Activated naive CD4-positive, alpha-beta T cell treated with anti-CD3 and anti-CD28 coated beads, Interleukin-2, amount 10 ng/mL, durations not matched to agents 7 days and 5 days (primary cell): ENCODE measurements at regions not wholly inside any gene's neighbourhood (a gene's known extent, or its start where the extent isn't known, plus 50 kb on each side); places are given as distances from the start of the nearest gene placed in this dataset.

ENCODE experiments used
- CTCF ChIA-PET: fragments of 350-600 bp; sonication (Branson Sonifier 250); formaldehyde crosslinking; loops from one replicate; lab custom pipeline; 2021; ENCODE audit warnings: antibody characterized with exemption; lab: Charles Lee
- DNase-seq: peaks from one replicate; pipeline ENCODE4 v3.0.0-alpha.2; 2020
- H3K27ac Mint-ChIP-seq: one replicate; pipeline ENCODE4 v1.8.0; 2021; ENCODE audit warnings: mild to moderate bottlenecking, moderate library complexity, mixed read lengths
- H3K27me3 Mint-ChIP-seq: one replicate; pipeline ENCODE4 v1.8.0; 2021; ENCODE audit warnings: mild to moderate bottlenecking, mixed read lengths
- H3K36me3 Mint-ChIP-seq: one replicate; pipeline ENCODE4 v1.8.0; 2021; ENCODE audit warnings: mixed read lengths
- H3K4me1 Mint-ChIP-seq: one replicate; pipeline ENCODE4 v1.8.0; 2021; ENCODE audit warnings: mixed read lengths
- H3K4me3 Mint-ChIP-seq: one replicate; pipeline ENCODE4 v1.8.0; 2021; ENCODE audit warnings: mild to moderate bottlenecking, moderate library complexity, mixed read lengths
- H3K9me3 Mint-ChIP-seq: one replicate; pipeline ENCODE4 v1.8.0; 2021; ENCODE audit warnings: mixed read lengths

DNA sequence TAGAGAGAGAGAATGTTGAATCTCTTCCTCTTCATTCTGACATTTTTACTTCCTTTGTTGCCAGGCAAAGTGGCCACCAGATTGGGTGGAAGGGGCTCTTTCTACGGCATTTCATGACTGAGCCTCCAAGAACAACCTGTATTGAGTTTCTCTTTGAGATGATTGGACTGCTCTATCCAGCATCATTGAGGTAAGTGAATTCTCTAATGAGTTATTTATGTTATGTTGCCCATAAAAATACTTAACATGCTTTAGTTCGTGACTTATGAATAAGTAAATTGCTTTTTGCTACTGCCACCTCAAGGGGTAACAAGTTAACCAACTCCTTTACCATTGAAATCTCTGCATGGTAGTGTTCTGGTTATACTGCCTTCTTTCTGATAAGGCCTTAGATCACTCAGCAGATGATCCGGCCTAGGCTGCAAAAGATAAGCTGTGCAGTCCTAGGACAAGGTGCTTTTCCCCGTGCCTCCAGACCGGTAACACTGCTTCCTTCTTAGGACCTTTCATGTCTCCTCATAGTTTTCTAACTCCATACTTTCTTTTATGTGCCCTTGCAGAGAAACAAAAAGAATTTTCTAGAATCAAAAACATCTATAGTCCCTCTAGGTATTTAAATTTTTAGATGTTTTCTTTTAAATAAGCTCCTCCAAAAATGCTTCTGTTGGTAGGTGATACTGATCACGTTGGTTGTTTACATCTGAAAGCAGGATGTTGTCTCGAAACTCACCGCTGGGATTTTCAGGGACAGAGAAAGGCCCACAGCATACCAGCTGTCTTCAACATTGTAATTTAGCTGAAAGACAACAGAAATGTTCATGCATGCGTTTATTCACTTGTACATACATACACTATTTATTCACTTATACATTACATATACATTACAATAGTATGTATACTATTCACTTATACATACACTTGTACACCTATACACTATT, 157.1 kb upstream of the RBPJ start:
- no peak for DNase-seq
- H3K4me1 Mint-ChIP-seq = peaks cover 4% of the 10 kb centered on the region
- H3K27ac Mint-ChIP-seq = no peak overlapping the region
- H3K27me3 Mint-ChIP-seq = no peaks in the 10 kb centered on the region
- H3K4me3 Mint-ChIP-seq = no peak overlapping the region
- H3K9me3 Mint-ChIP-seq = peaks cover 6% of the 10 kb centered on the region
- peaks cover 3% of the 10 kb centered on the region for H3K36me3 Mint-ChIP-seq
- CTCF ChIA-PET = interaction anchor here (1.0 kb wide), 1 partner anchor 19 kb away, joined by 3 read pairs; no protein-coding TSS in a partner anchor

DNA sequence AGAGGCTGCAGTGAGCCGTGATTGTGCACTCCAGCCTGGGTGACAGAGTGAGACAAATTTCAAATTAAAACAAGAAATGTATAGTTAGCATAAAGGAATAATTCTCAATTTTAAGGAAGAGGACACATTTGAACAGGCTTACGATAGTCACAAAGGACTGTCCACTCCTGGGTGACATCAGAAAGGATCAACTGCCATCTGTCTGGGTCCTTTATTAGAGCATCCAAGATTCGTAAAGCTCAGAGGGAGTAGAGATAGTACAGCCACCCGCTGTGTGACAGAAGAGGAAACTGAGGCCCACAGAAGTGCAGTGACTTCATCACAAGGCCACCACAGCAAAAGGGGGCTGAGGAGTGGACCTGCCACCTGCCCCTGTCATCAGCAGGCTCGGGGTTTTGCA, 149.3 kb upstream of the RBPJ start:
- Mint-ChIP-seq H3K27ac (no peak overlapping the region), H3K4me1 (no peaks in the 10 kb centered on the region), H3K4me3 (no peak overlapping the region), H3K36me3 (no peaks in the 10 kb centered on the region), H3K27me3 (peaks cover 12% of the 10 kb centered on the region), H3K9me3 (no peaks in the 10 kb centered on the region)
- DNase-seq = no peak
- CTCF ChIA-PET = no interaction called here

DNA sequence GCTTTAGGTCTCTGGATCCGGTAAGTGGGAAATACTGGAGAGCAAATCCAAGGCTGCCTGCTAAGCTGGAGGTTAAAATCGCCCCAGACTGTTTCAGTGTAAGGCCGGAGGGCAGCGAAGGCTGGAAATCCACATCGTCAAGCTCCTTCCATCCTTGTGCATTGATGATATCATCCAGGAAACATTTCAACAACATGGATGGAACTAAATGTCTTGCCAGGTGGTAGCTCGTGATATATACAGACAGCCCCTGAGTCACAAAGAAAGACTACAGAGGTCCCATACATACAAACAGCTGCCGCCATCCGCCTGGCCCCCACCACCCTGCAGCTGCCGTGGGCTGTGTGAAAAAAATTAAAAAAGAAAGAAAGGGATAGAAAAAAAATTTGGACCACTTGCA, 148.9 kb upstream of the RBPJ start:
- no peak overlapping the region for H3K27ac Mint-ChIP-seq
- H3K4me1 Mint-ChIP-seq = no peaks in the 10 kb centered on the region
- DNase-seq = no peak
- CTCF ChIA-PET = no interaction called here
- peaks cover 12% of the 10 kb centered on the region for H3K27me3 Mint-ChIP-seq
- no peaks in the 10 kb centered on the region for H3K36me3 Mint-ChIP-seq
- H3K9me3 Mint-ChIP-seq = no peaks in the 10 kb centered on the region
- H3K4me3 Mint-ChIP-seq = no peak overlapping the region

DNA sequence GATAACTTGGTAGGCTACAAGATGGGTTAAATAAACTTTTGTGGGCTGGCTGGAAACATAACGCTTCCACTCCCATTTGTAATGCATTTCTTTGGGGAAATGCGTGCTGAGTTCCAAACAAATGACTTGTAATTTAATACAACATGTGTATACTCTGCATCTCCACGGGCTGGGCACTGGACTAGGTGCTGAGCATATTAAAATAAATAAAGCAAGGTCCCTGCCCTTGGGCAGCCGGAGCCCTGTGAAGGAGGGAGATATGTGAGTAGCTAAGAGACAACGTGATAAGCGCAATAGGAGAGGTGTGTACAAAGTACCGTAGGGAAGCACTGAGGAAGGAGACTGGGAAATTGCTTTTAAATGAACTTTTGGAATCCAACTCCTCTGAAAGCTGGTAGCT, 147.2 kb upstream of the RBPJ start:
- Mint-ChIP-seq H3K27me3 (peaks cover 12% of the 10 kb centered on the region), H3K27ac (no peak overlapping the region), H3K9me3 (no peaks in the 10 kb centered on the region), H3K36me3 (no peaks in the 10 kb centered on the region), H3K4me3 (no peak overlapping the region), H3K4me1 (no peaks in the 10 kb centered on the region)
- CTCF ChIA-PET = interaction anchor here (0.6 to 0.8 kb wide), 2 partner anchors 147 to 152 kb away, joined by 3 read pairs; no protein-coding TSS in a partner anchor
- DNase-seq = no peak

DNA sequence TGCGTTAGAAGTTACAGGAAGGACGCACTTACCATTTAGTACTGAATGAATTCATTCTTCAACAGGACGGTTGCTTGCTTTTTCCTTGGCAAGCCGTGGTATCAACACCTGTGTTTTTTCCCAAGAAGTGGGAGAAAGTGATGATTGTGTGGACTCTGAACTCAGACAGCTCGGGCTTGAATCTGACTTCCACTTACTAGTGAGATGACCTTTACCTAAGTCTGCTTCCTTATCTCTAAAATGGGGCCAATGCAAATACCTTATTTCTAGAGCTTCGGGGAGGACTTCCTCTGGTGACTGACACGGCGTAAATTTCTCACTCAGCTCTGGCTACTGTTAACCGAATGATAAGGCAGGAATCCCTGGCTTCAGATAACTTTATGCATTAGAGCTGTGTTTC, 146.8 kb upstream of the RBPJ start:
- H3K4me1 Mint-ChIP-seq = no peaks in the 10 kb centered on the region
- H3K4me3 Mint-ChIP-seq = no peak overlapping the region
- no peak overlapping the region for H3K27ac Mint-ChIP-seq
- no peak for DNase-seq
- CTCF ChIA-PET = interaction anchor here (0.8 kb wide), 1 partner anchor 151 kb away, joined by 3 read pairs; no protein-coding TSS in a partner anchor
- no peaks in the 10 kb centered on the region for H3K9me3 Mint-ChIP-seq
- H3K36me3 Mint-ChIP-seq = no peaks in the 10 kb centered on the region
- H3K27me3 Mint-ChIP-seq = peaks cover 15% of the 10 kb centered on the region

DNA sequence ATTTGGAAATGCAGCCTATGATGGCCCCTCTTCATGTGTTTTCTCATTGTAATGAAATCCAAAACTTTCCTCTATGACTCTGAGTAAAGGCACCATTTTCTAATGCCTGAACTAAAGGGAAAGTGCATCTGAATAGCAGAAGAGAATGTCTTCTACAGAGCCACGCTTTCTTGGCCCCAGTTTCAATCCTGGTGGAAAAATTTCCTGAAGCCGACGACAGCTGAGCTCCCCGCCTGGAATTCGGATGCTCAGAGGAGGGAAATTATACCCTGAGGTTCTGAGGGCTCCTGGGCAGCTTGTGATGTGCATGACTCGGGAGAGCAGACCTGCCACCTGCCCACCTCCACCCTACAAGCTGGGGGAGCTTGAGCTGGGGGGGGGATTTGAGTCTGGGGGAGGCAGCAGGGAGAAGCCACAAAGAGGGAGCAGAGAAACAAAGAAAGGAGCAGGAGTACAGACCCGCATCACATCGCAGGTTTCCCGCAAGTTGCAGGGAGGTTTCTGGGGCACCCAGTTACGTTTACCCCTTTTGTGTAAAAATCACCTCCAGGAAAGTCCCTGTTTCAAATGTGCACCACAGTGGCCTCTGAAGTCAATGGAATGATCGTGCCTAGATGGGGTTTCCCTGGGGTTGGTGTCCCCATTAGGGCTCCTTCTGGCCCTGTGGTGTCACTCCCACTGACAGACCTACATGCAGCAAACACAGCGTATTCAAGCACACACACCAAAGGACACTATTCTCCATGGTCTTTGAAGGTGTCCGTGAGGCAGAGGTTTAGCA, 145.6 kb upstream of the RBPJ start:
- no peak overlapping the region for H3K27ac Mint-ChIP-seq
- DNase-seq = no peak
- CTCF ChIA-PET = no interaction called here
- H3K9me3 Mint-ChIP-seq = no peaks in the 10 kb centered on the region
- H3K36me3 Mint-ChIP-seq = no peaks in the 10 kb centered on the region
- H3K4me3 Mint-ChIP-seq = no peak overlapping the region
- H3K4me1 Mint-ChIP-seq = no peaks in the 10 kb centered on the region
- peaks cover 15% of the 10 kb centered on the region for H3K27me3 Mint-ChIP-seq

DNA sequence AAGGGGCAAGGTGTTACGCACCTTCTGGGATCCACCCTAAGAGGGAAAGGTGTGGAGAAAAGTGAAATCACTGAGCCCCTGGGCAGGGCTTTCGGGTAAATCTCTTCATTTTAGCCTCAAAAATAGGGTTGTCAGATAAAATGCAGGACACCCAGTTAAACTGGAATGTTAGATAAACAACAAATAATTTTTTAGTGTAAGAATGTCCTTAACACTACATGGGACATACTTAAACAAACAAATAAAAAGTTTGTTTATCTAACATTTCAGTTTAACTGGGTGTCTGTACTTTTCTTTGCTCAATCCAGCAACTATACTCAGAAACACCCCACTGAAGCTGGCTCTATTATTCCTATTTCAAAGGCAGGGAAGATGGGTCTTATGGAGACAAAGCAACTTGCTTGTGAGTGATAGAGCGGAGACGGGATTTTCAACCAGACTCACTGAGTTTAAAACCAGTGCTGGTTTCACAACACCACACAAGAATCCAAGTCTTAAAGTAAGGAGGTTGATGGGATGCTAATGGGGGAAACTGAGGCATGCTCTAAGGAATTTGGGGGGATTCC, 144.8 kb upstream of the RBPJ start:
- H3K27ac Mint-ChIP-seq = peak overlapping the region; percentile 37
- no peaks in the 10 kb centered on the region for H3K4me1 Mint-ChIP-seq
- no peaks in the 10 kb centered on the region for H3K9me3 Mint-ChIP-seq
- H3K36me3 Mint-ChIP-seq = no peaks in the 10 kb centered on the region
- CTCF ChIA-PET = interaction anchor here (1.4 kb wide), 1 partner anchor 15 kb away, joined by 4 read pairs; no protein-coding TSS in a partner anchor
- no peak for DNase-seq
- peaks cover 15% of the 10 kb centered on the region for H3K27me3 Mint-ChIP-seq
- no peak overlapping the region for H3K4me3 Mint-ChIP-seq

DNA sequence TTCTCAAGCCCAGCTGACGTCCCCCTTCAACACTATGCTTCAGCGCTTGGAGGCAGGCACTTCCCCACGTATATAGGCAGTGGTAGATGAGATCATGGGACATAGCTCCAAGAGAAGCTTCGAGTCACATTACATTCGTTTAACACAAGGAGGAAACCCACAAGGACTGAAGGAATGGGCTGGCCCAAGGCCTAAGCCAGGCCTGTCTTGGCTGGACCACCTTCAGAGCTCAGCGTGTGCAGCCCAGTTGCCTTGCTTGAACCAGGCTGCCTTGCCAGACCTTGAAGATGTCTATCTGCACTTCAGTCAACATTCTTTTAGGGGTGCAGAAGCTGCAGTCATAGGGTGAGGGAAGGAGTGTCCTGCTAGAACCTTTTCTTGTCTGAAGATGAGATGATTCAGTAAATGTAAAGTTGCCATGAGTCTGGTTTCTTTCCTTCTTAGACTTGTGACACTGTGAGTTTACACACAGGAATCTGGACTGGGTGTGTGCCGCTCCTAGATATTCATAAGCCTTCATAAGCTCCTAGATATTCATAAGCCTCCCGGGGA, 144.1 kb upstream of the RBPJ start:
- CTCF ChIA-PET = interaction anchor here (1.4 kb wide), 1 partner anchor 16 kb away, joined by 4 read pairs; no protein-coding TSS in a partner anchor
- no peaks in the 10 kb centered on the region for H3K9me3 Mint-ChIP-seq
- H3K4me3 Mint-ChIP-seq = no peak overlapping the region

DNA sequence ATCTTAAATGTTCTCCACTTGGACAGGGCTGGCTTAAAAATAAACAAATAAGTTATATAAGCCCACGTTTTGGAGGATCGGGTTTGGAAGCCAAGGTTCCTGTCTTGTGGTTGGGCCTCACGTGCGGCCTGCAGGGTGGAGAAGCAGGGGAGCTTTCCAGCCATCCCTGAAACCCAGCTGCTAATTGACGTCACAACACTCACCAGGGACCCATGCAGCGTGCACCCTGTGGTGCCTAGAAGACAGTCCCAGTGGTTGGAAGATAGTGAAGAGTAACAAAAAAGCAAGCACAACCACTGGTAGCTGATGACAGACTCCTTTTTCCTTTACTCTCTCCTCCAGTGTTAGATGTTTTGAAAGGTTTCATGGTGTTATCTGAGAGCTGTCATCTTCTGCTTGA, 142.0 kb upstream of the RBPJ start:
- CTCF ChIA-PET = no interaction called here
- H3K9me3 Mint-ChIP-seq = no peaks in the 10 kb centered on the region
- no peaks in the 10 kb centered on the region for H3K4me1 Mint-ChIP-seq
- DNase-seq = no peak
- H3K36me3 Mint-ChIP-seq = no peaks in the 10 kb centered on the region
- H3K27ac Mint-ChIP-seq = no peak overlapping the region
- peaks cover 10% of the 10 kb centered on the region for H3K27me3 Mint-ChIP-seq
- no peak overlapping the region for H3K4me3 Mint-ChIP-seq

More for the DNA sequence above, 144.1 kb upstream of the RBPJ start:
- Mint-ChIP-seq H3K27me3 (peaks cover 15% of the 10 kb centered on the region), H3K27ac (no peak overlapping the region), H3K36me3 (no peaks in the 10 kb centered on the region), H3K4me1 (no peaks in the 10 kb centered on the region)
- no peak for DNase-seq

DNA sequence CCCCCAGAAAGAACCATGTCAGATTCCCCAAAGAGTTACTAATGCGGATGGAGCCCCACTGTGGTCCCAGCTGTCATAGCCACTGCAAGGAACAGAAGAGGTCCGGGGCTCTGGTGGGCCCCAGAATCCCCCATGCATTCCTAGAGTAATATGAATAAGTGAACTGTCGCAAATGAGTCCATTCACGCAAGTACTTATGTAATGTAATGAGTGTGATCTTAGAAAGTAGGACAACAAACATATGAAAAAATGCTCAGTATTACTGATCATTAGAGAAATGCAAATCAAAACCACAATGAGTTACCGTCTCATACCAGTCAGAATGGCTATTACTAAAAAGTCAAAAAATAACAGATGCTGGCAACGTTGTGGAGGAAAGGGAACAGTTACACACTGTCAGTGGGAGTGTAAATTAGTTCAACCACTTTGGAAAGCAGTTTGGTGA, 141.5 kb upstream of the RBPJ start:
- Mint-ChIP-seq H3K4me1 (no peaks in the 10 kb centered on the region), H3K27ac (no peak overlapping the region), H3K27me3 (peaks cover 10% of the 10 kb centered on the region), H3K36me3 (no peaks in the 10 kb centered on the region), H3K4me3 (no peak overlapping the region), H3K9me3 (no peaks in the 10 kb centered on the region)
- no peak for DNase-seq
- CTCF ChIA-PET = no interaction called here

DNA sequence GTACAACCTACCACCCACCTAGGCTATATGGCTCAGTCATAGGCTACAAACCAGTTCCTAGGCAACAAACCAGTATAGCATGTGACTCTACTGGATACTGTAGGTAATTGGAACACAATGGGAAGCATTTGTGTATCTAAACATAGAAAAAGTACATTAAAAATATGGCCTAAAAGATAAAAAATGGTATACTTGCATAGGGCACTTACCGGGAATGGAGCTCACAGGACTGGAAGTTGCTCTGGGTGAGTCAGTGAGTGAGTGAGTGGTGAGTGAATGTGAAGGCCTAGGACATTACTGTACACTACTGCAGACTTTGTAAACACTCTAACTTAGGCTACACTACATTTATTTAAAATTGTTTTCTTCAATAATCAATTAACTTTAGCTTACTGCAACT, 139.2 kb upstream of the RBPJ start:
- no peak for DNase-seq
- CTCF ChIA-PET = no interaction called here
- Mint-ChIP-seq H3K9me3 (no peaks in the 10 kb centered on the region), H3K4me1 (no peaks in the 10 kb centered on the region), H3K4me3 (no peak overlapping the region), H3K27ac (no peak overlapping the region), H3K36me3 (no peaks in the 10 kb centered on the region), H3K27me3 (peaks cover 3% of the 10 kb centered on the region)

DNA sequence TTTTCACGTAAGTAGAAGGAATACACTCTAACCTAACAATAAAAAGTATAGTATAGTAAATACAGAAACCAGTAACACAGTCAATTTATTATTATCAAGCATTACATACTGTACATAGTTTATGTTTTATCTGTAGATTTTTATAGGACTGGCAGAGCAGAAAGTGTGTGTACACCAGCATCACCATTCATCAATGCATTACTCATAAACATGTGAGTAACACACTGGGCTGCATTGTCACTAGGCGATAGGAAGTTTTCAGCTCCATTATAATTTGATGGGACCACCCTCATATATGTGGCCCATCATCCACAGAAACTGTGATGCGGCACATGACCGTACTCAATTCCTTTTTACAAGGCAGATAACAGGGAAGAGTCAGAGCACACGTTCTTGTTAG, 137.8 kb upstream of the RBPJ start:
- Mint-ChIP-seq H3K4me1 (no peaks in the 10 kb centered on the region), H3K27me3 (peaks cover 3% of the 10 kb centered on the region), H3K4me3 (no peak overlapping the region), H3K9me3 (no peaks in the 10 kb centered on the region), H3K27ac (no peak overlapping the region), H3K36me3 (no peaks in the 10 kb centered on the region)
- CTCF ChIA-PET = interaction anchor here (1.0 kb wide), 1 partner anchor 142 kb away, joined by 3 read pairs; no protein-coding TSS in a partner anchor
- no peak for DNase-seq

DNA sequence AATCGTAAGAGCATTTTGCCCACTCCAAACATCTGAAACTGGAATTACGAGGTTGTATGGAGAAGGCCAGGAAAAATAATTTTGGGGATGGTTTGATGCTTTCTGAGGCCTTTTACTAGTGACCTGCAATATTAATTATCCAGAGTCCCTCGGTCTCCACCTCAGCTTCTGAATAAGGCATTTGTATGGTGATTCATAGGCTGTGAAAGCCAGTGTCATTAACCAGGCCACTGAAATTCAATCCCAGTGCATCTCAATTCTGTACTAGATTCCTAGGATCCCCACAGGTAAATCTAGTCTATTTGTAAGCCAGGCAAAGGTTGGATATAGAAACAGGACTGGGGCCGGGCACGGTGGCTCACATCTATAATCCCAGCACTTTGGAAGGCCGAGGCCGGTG, 135.4 kb upstream of the RBPJ start:
- H3K27ac Mint-ChIP-seq = no peak overlapping the region

DNA sequence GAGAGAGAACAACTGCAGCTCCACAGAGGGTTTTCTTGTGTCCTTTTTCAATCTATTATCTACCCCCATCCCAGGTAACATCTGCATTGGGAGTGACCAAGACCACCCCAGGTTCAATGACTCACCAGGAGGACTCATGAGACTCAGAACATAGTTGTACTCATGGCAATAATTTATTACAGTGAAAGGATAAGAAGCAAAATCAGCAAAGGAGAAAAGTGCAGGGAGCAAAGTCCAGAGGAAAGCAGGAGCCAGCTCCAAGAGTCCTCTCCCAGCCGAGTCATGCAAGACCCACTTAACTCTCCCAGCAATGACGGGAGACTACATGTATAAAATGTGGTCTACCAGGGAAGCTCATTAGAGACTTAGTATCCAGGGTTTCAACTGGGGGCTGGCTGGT, 129.5 kb upstream of the RBPJ start:
- no peak overlapping the region for H3K4me3 Mint-ChIP-seq
- no peaks in the 10 kb centered on the region for H3K27me3 Mint-ChIP-seq
- H3K36me3 Mint-ChIP-seq = peaks cover 1% of the 10 kb centered on the region
- H3K9me3 Mint-ChIP-seq = peaks cover 2% of the 10 kb centered on the region
- CTCF ChIA-PET = interaction anchor here (0.6 to 0.8 kb wide), 3 partner anchors 13 to 222 kb away, joined by 3 read pairs; no protein-coding TSS in a partner anchor
- no peak overlapping the region for H3K27ac Mint-ChIP-seq
- no peak for DNase-seq
- H3K4me1 Mint-ChIP-seq = peaks cover 27% of the 10 kb centered on the region

More for the DNA sequence above, 135.4 kb upstream of the RBPJ start:
- CTCF ChIA-PET = interaction anchor here (1.0 kb wide), 1 partner anchor 11 kb away, joined by 3 read pairs; no protein-coding TSS in a partner anchor
- Mint-ChIP-seq H3K4me1 (no peaks in the 10 kb centered on the region), H3K27me3 (no peaks in the 10 kb centered on the region), H3K36me3 (no peaks in the 10 kb centered on the region), H3K9me3 (no peaks in the 10 kb centered on the region), H3K4me3 (no peak overlapping the region)
- no peak for DNase-seq
